NT2/D1 (cell line): ENCODE measurements at regions not wholly inside any gene's neighbourhood (a gene's known extent, or its start where the extent isn't known, plus 50 kb on each side); places are given as distances from the start of the nearest gene placed in this dataset.

ENCODE experiments used
- DNase-seq: peaks from one replicate; pipeline ENCODE4 v3.0.0-alpha.2; 2011; ENCODE audit warnings: low read depth, low spot score
- H3K27me3 ChIP-seq: 2 replicates; pipeline ENCODE4 v1.6.0; 2011; ENCODE audit warnings: mild to moderate bottlenecking; ENCODE audit not compliant: insufficient read length, insufficient read depth
- H3K36me3 ChIP-seq: 2 replicates; pipeline ENCODE4 v1.6.1; 2011; ENCODE audit warnings: mild to moderate bottlenecking, low read length, mixed read lengths; ENCODE audit not compliant: insufficient read depth, insufficient read length
- H3K4me1 ChIP-seq: 2 replicates; pipeline ENCODE4 v1.5.1; 2011; ENCODE audit not compliant: insufficient read depth, insufficient read length
- H3K4me3 ChIP-seq: 2 replicates; pipeline ENCODE4 v1.5.1; 2011; ENCODE audit warnings: low read depth; ENCODE audit not compliant: insufficient read length
- H3K9ac ChIP-seq: 2 replicates; pipeline ENCODE4 v1.6.0; 2011; ENCODE audit warnings: low read depth; ENCODE audit not compliant: insufficient read length
- H3K9me3 ChIP-seq: 2 replicates; pipeline ENCODE4 v1.5.1; 2011; ENCODE audit warnings: mild to moderate bottlenecking, low read length; ENCODE audit not compliant: insufficient read depth
- SUZ12 ChIP-seq: IDR thresholded peaks from 2 replicates; pipeline ENCODE4 v1.6.1; 2011; ENCODE audit not compliant: insufficient read length, insufficient read depth; ENCODE audit errors: extremely low read depth
- YY1 ChIP-seq: IDR thresholded peaks from 2 replicates; pipeline ENCODE4 v1.6.1; 2011; ENCODE audit not compliant: insufficient read length, insufficient read depth
- ZNF274 ChIP-seq: IDR thresholded peaks from 2 replicates; pipeline ENCODE4 v1.6.1; 2011; ENCODE audit warnings: mild to moderate bottlenecking, low read depth, low read length

DNA sequence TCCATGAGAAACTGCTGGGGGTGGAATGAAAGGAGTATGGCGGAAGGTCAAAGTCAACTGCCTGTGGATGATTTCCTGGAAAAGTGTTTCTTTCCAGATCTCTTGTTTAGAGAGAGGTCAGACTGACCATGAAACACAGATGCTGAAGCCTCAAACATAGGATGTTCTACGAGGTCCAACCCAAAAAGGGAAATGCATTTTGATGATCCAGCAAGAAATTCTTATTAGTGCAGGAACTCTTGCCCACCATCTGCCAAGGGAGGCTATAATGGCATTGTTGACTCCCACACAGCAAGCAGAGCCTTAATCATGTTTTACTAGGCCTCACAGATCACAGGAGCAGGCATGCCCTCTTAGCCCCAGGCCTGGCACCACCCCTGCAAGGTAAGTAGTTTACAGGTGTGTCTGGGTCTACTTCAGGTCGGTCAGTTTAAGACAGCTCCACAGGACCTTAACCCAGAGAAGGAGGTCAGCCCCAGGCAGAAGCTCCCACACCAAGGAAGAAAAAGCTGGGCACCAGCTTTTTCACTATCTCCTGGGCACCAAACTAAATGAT, 67.6 kb upstream of the CNKSR3 start:
- Histone ChIP-seq H3K27me3 (no peaks in the 10 kb centered on the region), H3K4me1 (no peaks in the 10 kb centered on the region), H3K4me3 (no peak overlapping the region), H3K9me3 (0 out of 2 replicates have a peak, but pooled peaks cover 6% of the 10 kb centered on the region), H3K9ac (no peak overlapping the region), H3K36me3 (no peaks in the 10 kb centered on the region)
- no peak for TF ChIP-seq ZNF274
- no peak for TF ChIP-seq SUZ12
- TF ChIP-seq YY1 = no peak
- DNase-seq = no peak

DNA sequence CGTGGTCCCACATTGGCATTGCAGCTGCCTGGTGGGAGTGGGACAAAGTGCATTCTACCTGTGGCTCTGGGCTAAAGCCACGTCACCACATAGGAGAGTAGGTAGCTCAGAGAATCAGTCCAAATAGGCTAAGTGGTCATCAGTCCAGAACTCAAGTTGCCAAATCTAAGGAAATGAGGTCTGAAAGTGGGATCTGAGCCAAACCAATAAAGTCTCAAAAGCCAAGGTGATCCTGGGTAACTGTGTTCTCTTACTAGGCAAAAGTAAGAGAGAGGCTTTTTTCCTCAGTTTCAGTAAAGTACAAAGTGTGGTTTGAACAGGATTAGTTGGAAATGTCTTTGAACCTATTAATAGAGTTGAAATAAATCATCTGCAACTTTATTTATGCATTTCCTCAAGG, 68.6 kb upstream of the CNKSR3 start:
- Histone ChIP-seq H3K9me3 (0 out of 2 replicates have a peak, but pooled peaks cover 6% of the 10 kb centered on the region), H3K27me3 (no peaks in the 10 kb centered on the region), H3K4me3 (no peak overlapping the region), H3K36me3 (no peaks in the 10 kb centered on the region), H3K9ac (no peak overlapping the region), H3K4me1 (no peaks in the 10 kb centered on the region)
- DNase-seq = no peak
- TF ChIP-seq YY1 (no peak), SUZ12 (no peak), ZNF274 (no peak)

DNA sequence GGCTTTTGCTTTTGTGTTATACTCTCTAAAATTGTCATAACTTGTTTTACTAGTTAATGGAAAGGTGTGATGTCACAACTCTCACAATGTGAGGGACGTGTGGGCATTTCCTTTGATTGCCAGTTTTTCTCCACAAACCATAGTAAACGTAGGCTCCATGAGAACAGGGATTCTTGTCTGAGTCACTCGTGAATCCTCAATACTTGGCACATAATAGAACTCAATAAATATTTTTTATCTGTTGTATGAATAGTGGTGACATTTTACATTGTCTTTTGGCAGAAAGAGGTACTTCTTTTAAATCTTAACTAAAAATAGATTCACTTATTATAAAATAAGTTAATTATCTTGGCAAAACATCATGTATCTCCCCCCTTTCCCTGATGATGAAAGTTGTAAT, 69.0 kb upstream of the CNKSR3 start:
- no peak for DNase-seq
- Histone ChIP-seq H3K36me3 (no peaks in the 10 kb centered on the region), H3K27me3 (no peaks in the 10 kb centered on the region), H3K4me1 (no peaks in the 10 kb centered on the region), H3K4me3 (no peak overlapping the region), H3K9ac (no peak overlapping the region), H3K9me3 (0 out of 2 replicates have a peak, but pooled peaks cover 6% of the 10 kb centered on the region)
- TF ChIP-seq SUZ12 (no peak), ZNF274 (no peak), YY1 (no peak)

DNA sequence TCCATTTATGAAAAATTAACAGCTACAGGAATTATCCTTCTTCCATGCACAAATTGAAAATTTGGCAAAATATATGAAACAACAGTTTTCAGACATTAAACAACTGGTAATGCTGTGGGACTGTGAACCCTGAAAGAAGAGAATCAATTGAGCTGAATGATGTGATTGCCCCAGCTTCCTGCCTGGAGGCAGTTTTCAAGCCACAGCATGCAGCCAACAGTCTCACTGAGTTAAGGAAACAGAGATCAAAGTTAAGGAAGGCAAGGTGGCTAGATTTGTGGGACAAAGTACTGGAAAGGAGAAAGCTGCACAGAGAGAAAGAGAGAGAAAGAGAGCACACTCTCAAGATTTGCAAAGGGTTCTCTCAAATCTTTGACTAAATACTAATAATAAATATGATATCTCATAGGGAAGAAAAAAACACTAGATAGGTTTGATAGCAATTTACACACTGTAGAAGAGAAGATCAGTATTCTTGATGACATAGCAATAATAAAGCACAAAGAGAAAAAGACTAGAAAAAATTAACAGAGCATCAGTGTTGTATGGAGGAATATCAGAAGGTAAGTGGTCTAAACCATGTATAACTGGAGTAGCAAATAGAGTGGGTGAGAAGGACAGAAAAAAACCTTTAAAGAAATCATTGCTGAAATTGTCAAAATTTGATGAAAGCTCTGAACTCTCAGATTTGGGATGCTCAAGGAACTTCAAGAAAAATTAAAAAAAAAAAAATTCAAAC, 70.1 kb upstream of the CNKSR3 start:
- Histone ChIP-seq H3K36me3 (no peaks in the 10 kb centered on the region), H3K27me3 (no peaks in the 10 kb centered on the region), H3K4me1 (no peaks in the 10 kb centered on the region), H3K9me3 (0 out of 2 replicates have a peak, but pooled peaks cover 6% of the 10 kb centered on the region), H3K9ac (no peak overlapping the region), H3K4me3 (no peak overlapping the region)
- DNase-seq = no peak
- no peak for TF ChIP-seq YY1
- TF ChIP-seq ZNF274 = no peak
- no peak for TF ChIP-seq SUZ12

DNA sequence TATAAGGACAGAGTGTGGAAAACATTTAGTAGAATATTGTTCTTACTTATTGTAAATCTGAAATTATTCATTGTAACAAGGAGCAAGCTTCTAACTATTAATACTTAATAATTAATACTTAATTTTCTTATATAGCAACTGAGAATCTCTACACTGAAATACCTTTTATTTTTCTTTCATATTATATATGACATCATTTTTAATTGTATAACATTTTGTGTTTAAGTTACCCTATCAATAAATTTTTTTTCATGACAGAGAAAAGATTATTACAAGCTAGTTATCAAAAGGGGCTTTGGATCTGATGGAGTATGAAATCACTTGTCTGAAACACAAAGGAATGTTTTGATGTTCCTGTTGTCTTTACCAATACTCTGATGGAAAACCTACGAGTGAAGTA, 72.2 kb upstream of the CNKSR3 start:
- TF ChIP-seq YY1 = no peak
- TF ChIP-seq SUZ12 = no peak
- TF ChIP-seq ZNF274 = no peak

DNA sequence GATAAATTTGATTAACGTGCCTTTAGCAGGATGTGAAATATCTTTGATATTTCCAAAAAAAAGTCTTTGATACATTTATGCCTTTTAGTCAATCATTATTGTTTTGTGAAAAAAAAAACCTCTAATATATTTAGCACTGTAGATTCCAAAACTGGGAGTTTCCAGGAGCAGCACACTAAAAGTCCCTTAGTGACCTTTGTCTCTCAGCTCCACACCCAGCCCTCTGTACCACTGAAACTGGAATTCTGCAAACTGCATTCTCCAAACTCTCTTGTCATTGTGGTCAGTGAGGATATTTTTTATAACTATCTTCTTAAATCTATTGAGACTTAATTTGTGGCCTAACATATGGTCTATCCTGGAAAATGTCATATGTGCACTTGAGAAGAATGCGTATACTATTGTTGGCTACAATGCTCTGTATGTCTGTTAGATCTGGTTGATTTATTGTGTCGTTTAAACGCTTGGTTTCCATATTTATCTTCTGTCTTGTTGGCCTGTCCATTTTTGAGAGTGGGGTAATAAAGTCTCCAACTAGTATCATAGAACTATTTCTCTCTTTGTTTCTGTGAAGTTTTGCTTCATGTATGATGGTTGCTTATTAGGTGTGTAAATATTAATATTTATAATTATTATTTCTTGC, 73.2 kb upstream of the CNKSR3 start:
- H3K27me3 ChIP-seq = no peaks in the 10 kb centered on the region
- DNase-seq = no peak
- no peaks in the 10 kb centered on the region for H3K4me1 ChIP-seq
- no peak overlapping the region for H3K4me3 ChIP-seq
- H3K36me3 ChIP-seq = no peaks in the 10 kb centered on the region
- H3K9me3 ChIP-seq = 0 out of 2 replicates have a peak, but pooled peaks cover 6% of the 10 kb centered on the region
- TF ChIP-seq ZNF274 (no peak), YY1 (no peak), SUZ12 (no peak)
- no peak overlapping the region for H3K9ac ChIP-seq

More for the DNA sequence above, 72.2 kb upstream of the CNKSR3 start:
- H3K27me3 ChIP-seq = no peaks in the 10 kb centered on the region
- H3K4me3 ChIP-seq = no peak overlapping the region
- no peak for DNase-seq
- H3K4me1 ChIP-seq = no peaks in the 10 kb centered on the region
- H3K9ac ChIP-seq = no peak overlapping the region
- 0 out of 2 replicates have a peak, but pooled peaks cover 6% of the 10 kb centered on the region for H3K9me3 ChIP-seq
- H3K36me3 ChIP-seq = no peaks in the 10 kb centered on the region

DNA sequence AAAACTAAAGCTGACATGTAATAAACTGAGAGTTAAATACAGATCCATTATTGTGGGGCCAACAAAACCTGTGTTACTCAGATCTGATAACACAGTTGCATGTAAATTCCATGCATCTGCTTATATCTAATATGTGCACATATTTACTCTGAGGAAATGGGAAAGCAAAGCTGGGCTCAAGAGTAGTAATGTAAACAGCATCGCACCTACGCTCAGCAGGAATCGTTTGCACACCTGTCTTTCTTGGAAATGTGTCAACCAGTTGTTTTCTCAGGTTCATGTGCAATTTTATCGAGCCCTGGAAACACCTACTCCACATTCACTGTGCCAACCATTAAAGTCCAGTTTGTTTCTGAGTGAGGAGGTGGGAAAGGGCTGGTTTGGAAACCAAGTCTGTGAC, 80.3 kb upstream of the CNKSR3 start:
- no peak overlapping the region for H3K9ac ChIP-seq
- DNase-seq = no peak
- H3K4me3 ChIP-seq = no peak overlapping the region
- TF ChIP-seq SUZ12 (no peak), ZNF274 (no peak), YY1 (no peak)
- H3K36me3 ChIP-seq = no peaks in the 10 kb centered on the region
- peaks cover 3% of the 10 kb centered on the region for H3K4me1 ChIP-seq
- H3K9me3 ChIP-seq = no peaks in the 10 kb centered on the region
- no peaks in the 10 kb centered on the region for H3K27me3 ChIP-seq
